CD14-positive monocyte (primary cell): ENCODE measurements at regions not wholly inside any gene's neighbourhood (a gene's known extent, or its start where the extent isn't known, plus 50 kb on each side); places are given as distances from the start of the nearest gene placed in this dataset.

Experiments
- DNase-seq, 3 donors: peaks; one replicate each; pipeline ENCODE4 v3.0.0-alpha.2; 2011 to 2022
- H2AFZ ChIP-seq: 2 replicates; pipeline ENCODE4 v1.6.0; 2012; ENCODE audit warnings: mild to moderate bottlenecking, low read depth, low read length, inconsistent platforms; ENCODE audit not compliant: insufficient read depth, poor library complexity, severe bottlenecking
- H3K27ac ChIP-seq, 2 donors: 1 replicate in 1 of 2; 2 replicates in 1 of 2; pipeline ENCODE4 v1.5.1; 2012 to 2013; ENCODE audit warnings: low read length in 2 of 2, control low read depth in 1 of 2, inconsistent platforms in 1 of 2, low read depth in 1 of 2, mild to moderate bottlenecking in 1 of 2
- H3K27me3 ChIP-seq, 2 donors: one replicate each; pipeline versions ENCODE4 v1.6.0 to v1.6.1; 2011 to 2013; ENCODE audit warnings: low read length in 2 of 2; ENCODE audit not compliant: control insufficient read depth in 2 of 2, insufficient read depth in 2 of 2
- H3K36me3 ChIP-seq, 2 donors: replicated peaks in 1 of 2; 1 replicate in 1 of 2; 2 replicates in 1 of 2; pipeline versions ENCODE4 v1.5.1 to v1.6.1; 2012 to 2013; ENCODE audit warnings: low read length in 2 of 2, control low read depth in 1 of 2, inconsistent platforms in 1 of 2, mild to moderate bottlenecking in 1 of 2; ENCODE audit not compliant: insufficient read depth in 2 of 2, control insufficient read depth in 1 of 2
- H3K4me1 ChIP-seq, 2 donors: 1 replicate in 1 of 2; 2 replicates in 1 of 2; pipeline versions ENCODE4 v1.5.1 to v1.6.1; 2012 to 2013; ENCODE audit warnings: low read length in 2 of 2, control low read depth in 1 of 2, inconsistent platforms in 1 of 2, mild to moderate bottlenecking in 1 of 2, moderate library complexity in 1 of 2; ENCODE audit not compliant: insufficient read depth in 2 of 2, control insufficient read depth in 1 of 2
- H3K4me2 ChIP-seq: replicated peaks from 2 replicates; pipeline ENCODE3; 2012; ENCODE audit warnings: low read length, moderate library complexity, mild to moderate bottlenecking; ENCODE audit not compliant: poor library complexity, severe bottlenecking; ENCODE audit errors: extremely low read depth
- H3K4me3 ChIP-seq, 3 experiments: fragments of 200-600 bp in 1 of 3; sonication (generic) in 1 of 3; replicated peaks in 1 of 3; 1 replicate in 2 of 3; 2 replicates in 1 of 3; pipeline ENCODE4 v1.5.1; 2011 to 2013; ENCODE audit warnings: low read length in 3 of 3, mild to moderate bottlenecking in 3 of 3, control low read depth in 2 of 3, low read depth in 2 of 3, inconsistent platforms in 1 of 3, moderate library complexity in 1 of 3
- H3K79me2 ChIP-seq: 2 replicates; pipeline ENCODE4 v1.6.0; 2012; ENCODE audit warnings: mild to moderate bottlenecking, control low read depth, inconsistent platforms, low read length, moderate library complexity; ENCODE audit not compliant: insufficient read depth
- H3K9ac ChIP-seq: 2 replicates; pipeline ENCODE4 v1.6.0; 2017; ENCODE audit warnings: low read length, mild to moderate bottlenecking; ENCODE audit not compliant: insufficient read depth, poor library complexity, severe bottlenecking
- H3K9me3 ChIP-seq, 2 donors: replicated peaks in 1 of 2; 1 replicate in 1 of 2; 2 replicates in 1 of 2; pipeline versions ENCODE4 v1.5.1 to v1.6.1; 2012 to 2013; ENCODE audit warnings: low read length in 2 of 2, control low read depth in 1 of 2; ENCODE audit not compliant: control insufficient read depth in 1 of 2, insufficient read depth in 1 of 2
- H4K20me1 ChIP-seq: 2 replicates; pipeline ENCODE4 v1.6.0; 2012; ENCODE audit warnings: mild to moderate bottlenecking, low read length, control low read depth, moderate library complexity; ENCODE audit not compliant: insufficient read depth
- H3K27ac Mint-ChIP-seq, 7 donors: one replicate each; pipeline ENCODE4 v1.8.0; 2020; ENCODE audit warnings: mild to moderate bottlenecking in 7 of 7, mixed read lengths in 7 of 7, moderate library complexity in 6 of 7, inconsistent platforms in 2 of 7
- H3K27me3 Mint-ChIP-seq, 3 donors: one replicate each; pipeline ENCODE4 v1.8.0; 2021 to 2022; ENCODE audit warnings: low read depth in 3 of 3, mild to moderate bottlenecking in 3 of 3, mixed read lengths in 3 of 3, moderate library complexity in 3 of 3, inconsistent platforms in 1 of 3
- H3K36me3 Mint-ChIP-seq, 2 donors: one replicate each; pipeline ENCODE4 v1.8.0; 2020; ENCODE audit warnings: mixed read lengths in 2 of 2, inconsistent platforms in 1 of 2, mild to moderate bottlenecking in 1 of 2
- H3K4me1 Mint-ChIP-seq: one replicate; pipeline ENCODE4 v1.8.0; 2020; ENCODE audit warnings: mild to moderate bottlenecking, mixed read lengths
- H3K4me3 Mint-ChIP-seq, 2 donors: one replicate each; pipeline ENCODE4 v1.8.0; 2020; ENCODE audit warnings: mild to moderate bottlenecking in 2 of 2, mixed read lengths in 2 of 2, moderate library complexity in 1 of 2
- H3K9me3 Mint-ChIP-seq, 7 donors: one replicate each; pipeline ENCODE4 v1.8.0; 2020 to 2022; ENCODE audit warnings: mixed read lengths in 7 of 7, mild to moderate bottlenecking in 6 of 7, moderate library complexity in 6 of 7, inconsistent platforms in 2 of 7
- WGBS: methylation state at CpG from one replicate; pipeline ENCODE4 v1.1.5; 2013; ENCODE audit warnings: missing lambda C conversion rate; ENCODE audit not compliant: insufficient coverage; 5-methylcytosine and 5-hydroxymethylcytosine counted together
- intact Hi-C, 2 donors: fragments of 100-400 bp; cut with micrococcal nuclease; formaldehyde crosslinking; loops; one replicate each; pipeline versions ENCODE4 v1.15.0 to v1.15.1; 2023
- TF ChIP-seq, protein P1 (sequence below): fragments of 200-600 bp; IDR thresholded peaks from one replicate; pipeline ENCODE4 v1.8.0; 2022; ENCODE audit warnings: antibody characterized with exemption, mild to moderate bottlenecking

DNA sequence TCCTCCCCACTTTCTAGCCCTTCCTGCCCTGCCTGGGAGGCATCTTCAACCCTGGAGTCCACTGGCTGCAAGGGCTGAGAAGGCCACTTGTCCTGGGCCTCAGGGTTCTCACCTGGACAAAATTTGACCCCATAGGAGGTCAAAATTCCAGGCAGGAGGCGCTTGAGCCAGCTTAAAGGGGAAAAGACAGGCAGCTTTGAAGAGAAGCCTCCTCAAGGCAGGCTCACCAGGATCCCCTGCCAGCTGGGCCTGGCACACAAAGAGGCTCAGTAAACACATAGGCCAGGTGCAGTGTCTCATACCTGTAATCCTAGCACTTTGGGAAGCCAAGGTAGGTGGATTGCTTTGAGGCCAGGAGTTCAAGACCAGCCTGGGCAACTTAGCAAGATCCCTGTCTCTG is 53.0 kb upstream of the MPEG1 start:
- Mint-ChIP-seq H3K9me3 (no peaks in the 10 kb centered on the region), H3K36me3 (peaks cover 0 to 2% of the 10 kb centered on the region in 2 donors), H3K4me3 (no peak overlapping the region), H3K27ac (no peak overlapping the region), H3K4me1 (peaks cover 56% of the 10 kb centered on the region), H3K27me3 (peaks cover 0 to 3% (median 0%) of the 10 kb centered on the region in 3 donors)
- no CpG with 5 or more reads among the region's 1 CpG for WGBS
- Histone ChIP-seq H3K9ac (no peak overlapping the region), H3K4me2 (no peak overlapping the region), H3K79me2 (no peaks in the 10 kb centered on the region), H3K27me3 (no peaks in the 10 kb centered on the region), H3K36me3 (no peaks in the 10 kb centered on the region), H4K20me1 (no peaks in the 10 kb centered on the region), H3K4me1 (peaks cover 28 to 57% of the 10 kb centered on the region in 2 donors), H2AFZ (no peak overlapping the region), H3K9me3 (no peaks in the 10 kb centered on the region), H3K4me3 (no peak overlapping the region), H3K27ac (no peak overlapping the region)
- TF ChIP-seq, protein P1, sequence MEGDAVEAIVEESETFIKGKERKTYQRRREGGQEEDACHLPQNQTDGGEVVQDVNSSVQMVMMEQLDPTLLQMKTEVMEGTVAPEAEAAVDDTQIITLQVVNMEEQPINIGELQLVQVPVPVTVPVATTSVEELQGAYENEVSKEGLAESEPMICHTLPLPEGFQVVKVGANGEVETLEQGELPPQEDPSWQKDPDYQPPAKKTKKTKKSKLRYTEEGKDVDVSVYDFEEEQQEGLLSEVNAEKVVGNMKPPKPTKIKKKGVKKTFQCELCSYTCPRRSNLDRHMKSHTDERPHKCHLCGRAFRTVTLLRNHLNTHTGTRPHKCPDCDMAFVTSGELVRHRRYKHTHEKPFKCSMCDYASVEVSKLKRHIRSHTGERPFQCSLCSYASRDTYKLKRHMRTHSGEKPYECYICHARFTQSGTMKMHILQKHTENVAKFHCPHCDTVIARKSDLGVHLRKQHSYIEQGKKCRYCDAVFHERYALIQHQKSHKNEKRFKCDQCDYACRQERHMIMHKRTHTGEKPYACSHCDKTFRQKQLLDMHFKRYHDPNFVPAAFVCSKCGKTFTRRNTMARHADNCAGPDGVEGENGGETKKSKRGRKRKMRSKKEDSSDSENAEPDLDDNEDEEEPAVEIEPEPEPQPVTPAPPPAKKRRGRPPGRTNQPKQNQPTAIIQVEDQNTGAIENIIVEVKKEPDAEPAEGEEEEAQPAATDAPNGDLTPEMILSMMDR, result no peak
- no peak for DNase-seq
- intact Hi-C loops, result no loop called here

DNA sequence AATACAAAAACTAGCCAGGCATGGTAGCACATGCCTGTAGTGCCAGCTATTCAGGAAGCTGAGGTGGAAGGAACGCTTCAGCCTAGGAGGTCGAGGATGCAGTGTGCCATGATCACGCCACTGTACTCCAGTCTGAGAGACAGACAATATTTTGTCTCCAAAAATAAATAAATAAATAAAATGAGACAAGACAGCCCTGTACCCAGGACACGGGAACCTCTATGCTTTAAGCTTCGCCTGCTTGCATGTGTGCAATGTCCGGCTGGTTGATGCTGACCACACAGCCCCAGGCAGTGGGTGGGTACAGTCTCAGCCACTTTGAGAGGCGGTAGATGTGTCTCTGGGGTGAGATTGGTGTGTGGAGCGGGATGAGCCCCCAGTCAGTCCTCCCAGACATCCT is 52.0 kb upstream of the MPEG1 start:
- H3K4me1 ChIP-seq, result peaks cover 25 to 53% of the 10 kb centered on the region in 2 donors
- H3K36me3 ChIP-seq, result no peaks in the 10 kb centered on the region
- Mint-ChIP-seq H3K27ac (no peak overlapping the region), H3K4me1 (peaks cover 54% of the 10 kb centered on the region), H3K36me3 (peaks cover 0 to 2% of the 10 kb centered on the region in 2 donors), H3K27me3 (peaks cover 0 to 3% (median 0%) of the 10 kb centered on the region in 3 donors), H3K9me3 (no peaks in the 10 kb centered on the region), H3K4me3 (no peak overlapping the region)
- no peaks in the 10 kb centered on the region for H3K27me3 ChIP-seq
- no peak overlapping the region for H3K9ac ChIP-seq
- H3K9me3 ChIP-seq, result no peaks in the 10 kb centered on the region
- no peak overlapping the region for H2AFZ ChIP-seq
- H3K4me2 ChIP-seq, result no peak overlapping the region
- no peak overlapping the region for H3K27ac ChIP-seq
- H3K4me3 ChIP-seq, result no peak overlapping the region
- H3K79me2 ChIP-seq, result no peaks in the 10 kb centered on the region
- DNase-seq, result no peak
- H4K20me1 ChIP-seq, result no peaks in the 10 kb centered on the region
- 96% methylated on average over 3 of the region's 8 CpGs for WGBS
- intact Hi-C loops, result no loop called here
- TF ChIP-seq, protein P1, result no peak
